ENCODE measurements at regions not wholly inside any gene's neighbourhood (a gene's known extent, or its start where the extent isn't known, plus 50 kb on each side); places are given as distances from the start of the nearest gene placed in this dataset.

DNA sequence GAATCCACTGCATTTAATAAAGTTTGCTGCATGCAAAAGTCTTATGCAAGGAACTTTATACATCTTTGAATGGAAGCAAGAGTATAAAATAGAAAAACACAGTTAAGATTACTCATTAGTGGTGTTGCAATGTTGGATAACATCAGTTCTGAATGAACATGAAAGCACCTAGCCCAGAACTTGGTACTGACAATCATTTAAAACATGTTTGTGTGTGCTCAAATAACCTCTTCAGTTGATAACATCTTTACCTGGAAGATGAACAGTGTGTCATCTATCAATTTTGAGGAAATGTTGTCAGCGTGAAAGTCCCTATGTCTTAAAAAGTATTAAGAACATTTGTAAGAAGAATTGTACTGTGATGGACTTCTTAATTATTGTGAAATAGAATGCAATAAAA lies 370.4 kb upstream of the GRAMD2B start:
- Histone ChIP-seq H3K79me2 (ENCODE audit: control insufficient read depth, insufficient read depth, low read length, poor library complexity) (no peaks in the 10 kb centered on the region), H3K14ac (ENCODE audit: low read length) (no peak overlapping the region), H3K27me3 (ENCODE audit: insufficient read depth, low read length) (no peaks in the 10 kb centered on the region), H2BK12ac (ENCODE audit: low read length) (no peak overlapping the region), H4K91ac (ENCODE audit: low read depth, low read length) (no peak overlapping the region), H3K9ac (ENCODE audit: low read length) (no peak overlapping the region), H3K79me1 (ENCODE audit: low read length) (no peaks in the 10 kb centered on the region), H4K8ac (ENCODE audit: low read depth, low read length) (no peak overlapping the region), H2AFZ (ENCODE audit: insufficient read depth, low read length, poor library complexity) (no peak overlapping the region), H2AK5ac (ENCODE audit: low read length) (no peak overlapping the region), H3K23ac (ENCODE audit: low read length) (no peak overlapping the region), H2BK5ac (ENCODE audit: low read depth, low read length, poor library complexity) (no peak overlapping the region), H2BK120ac (ENCODE audit: insufficient read depth, low read length, poor library complexity) (no peak overlapping the region), H3K36me3 (ENCODE audit: control insufficient read depth in 1 of 2, insufficient read depth in 2 of 2, low read length in 2 of 2) (no peaks in the 10 kb centered on the region), H3K4me2 (ENCODE audit: low read length) (no peak overlapping the region), H3K27ac (ENCODE audit: low read depth, low read length) (no peak overlapping the region), H3K4ac (ENCODE audit: low read depth, low read length) (no peak overlapping the region), H3K4me3 (ENCODE audit: low read depth, low read length) (no peak overlapping the region), H3K9me3 (ENCODE audit: insufficient read depth, low read depth, low read length) (no peaks in the 10 kb centered on the region), H4K12ac (ENCODE audit: low read depth, low read length) (no peak overlapping the region), H3K4me1 (ENCODE audit: control insufficient read depth in 1 of 2, insufficient read depth in 2 of 2, low read length in 2 of 2) (no peaks in the 10 kb centered on the region), H3K18ac (ENCODE audit: low read length) (no peak overlapping the region)
- DNase-seq: peak in 1 of 2 donors; percentile 42
- WGBS (ENCODE audit: extremely low coverage, insufficient coverage, insufficient read length): no CpG with 5 or more reads among the region's 1 CpG

DNA sequence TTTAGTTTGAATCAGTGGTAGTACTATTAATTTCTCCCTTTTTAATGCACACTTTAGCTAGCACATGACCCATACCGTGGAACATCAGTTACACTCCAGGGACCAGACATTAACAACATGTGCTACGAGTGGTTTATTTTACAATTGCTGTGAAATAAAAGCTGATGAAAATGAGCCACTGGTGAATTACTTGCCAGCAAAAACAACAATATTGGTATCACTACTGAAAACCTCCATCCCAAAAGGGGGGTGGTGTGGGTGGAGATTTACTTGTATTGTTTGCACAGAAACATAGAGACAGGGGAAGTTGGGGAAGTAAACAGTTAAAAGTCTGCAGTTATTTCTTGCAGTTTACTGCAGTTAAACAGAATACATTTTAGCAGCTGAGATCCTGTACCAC lies 369.6 kb upstream of the GRAMD2B start:
- Histone ChIP-seq H3K4me1 (ENCODE audit: control insufficient read depth in 1 of 2, insufficient read depth in 2 of 2, low read length in 2 of 2) (no peaks in the 10 kb centered on the region), H3K79me1 (ENCODE audit: low read length) (no peaks in the 10 kb centered on the region), H2AK5ac (ENCODE audit: low read length) (no peak overlapping the region), H2BK12ac (ENCODE audit: low read length) (no peak overlapping the region), H3K27me3 (ENCODE audit: insufficient read depth, low read length) (no peaks in the 10 kb centered on the region), H3K23ac (ENCODE audit: low read length) (no peak overlapping the region), H3K4me3 (ENCODE audit: low read depth, low read length) (no peak overlapping the region), H3K9me3 (ENCODE audit: insufficient read depth, low read depth, low read length) (no peaks in the 10 kb centered on the region), H3K18ac (ENCODE audit: low read length) (no peak overlapping the region), H4K91ac (ENCODE audit: low read depth, low read length) (no peak overlapping the region), H3K79me2 (ENCODE audit: control insufficient read depth, insufficient read depth, low read length, poor library complexity) (no peaks in the 10 kb centered on the region), H2BK5ac (ENCODE audit: low read depth, low read length, poor library complexity) (no peak overlapping the region), H3K9ac (ENCODE audit: low read length) (no peak overlapping the region), H3K36me3 (ENCODE audit: control insufficient read depth in 1 of 2, insufficient read depth in 2 of 2, low read length in 2 of 2) (no peaks in the 10 kb centered on the region), H3K4me2 (ENCODE audit: low read length) (no peak overlapping the region), H3K27ac (ENCODE audit: low read depth, low read length) (no peak overlapping the region), H4K8ac (ENCODE audit: low read depth, low read length) (no peak overlapping the region), H2AFZ (ENCODE audit: insufficient read depth, low read length, poor library complexity) (no peak overlapping the region), H4K12ac (ENCODE audit: low read depth, low read length) (no peak overlapping the region), H2BK120ac (ENCODE audit: insufficient read depth, low read length, poor library complexity) (no peak overlapping the region), H3K4ac (ENCODE audit: low read depth, low read length) (no peak overlapping the region), H3K14ac (ENCODE audit: low read length) (no peak overlapping the region)
- no CpG with 5 or more reads among the region's 2 CpGs for WGBS (ENCODE audit: extremely low coverage, insufficient coverage, insufficient read length)
- DNase-seq: no peak

DNA sequence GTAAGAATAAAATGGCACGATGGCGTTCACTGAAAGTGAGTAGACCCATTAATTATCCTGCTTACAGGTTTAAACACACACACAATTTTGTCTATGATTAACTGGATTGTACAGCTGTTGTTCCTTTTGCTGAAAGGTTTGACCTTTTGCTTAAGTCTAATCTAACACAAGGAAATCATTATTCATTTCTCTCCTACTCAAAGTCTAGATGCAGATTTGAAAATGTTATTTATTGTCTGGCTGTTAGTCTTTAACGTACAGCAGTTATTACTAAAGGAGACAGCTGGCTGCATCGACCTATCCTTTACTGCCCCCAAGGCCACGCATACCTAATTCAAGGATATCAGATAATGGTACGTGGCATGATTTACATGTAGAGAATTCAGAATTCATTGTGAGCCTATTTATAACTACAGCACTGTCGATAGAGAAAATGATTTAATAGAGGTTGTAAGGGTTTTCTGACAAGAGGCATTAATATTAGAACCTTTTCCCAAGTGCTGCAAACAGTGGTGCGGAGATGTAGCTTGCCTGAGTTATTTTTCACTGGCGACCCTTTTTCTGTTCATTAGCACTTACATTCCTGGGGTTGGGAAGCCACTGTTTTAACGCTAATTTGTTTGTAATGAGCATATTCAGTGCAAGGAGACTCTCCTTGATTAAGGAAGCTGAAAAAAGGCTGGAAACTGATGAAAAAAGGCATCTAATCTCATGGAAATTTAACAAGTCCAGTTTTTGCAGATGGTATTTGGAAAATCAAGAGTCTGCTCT lies 368.4 kb upstream of the GRAMD2B start:
- H2BK12ac ChIP-seq (ENCODE audit: low read length): no peak overlapping the region
- no peak overlapping the region for H3K27ac ChIP-seq (ENCODE audit: low read depth, low read length)
- no peaks in the 10 kb centered on the region for H3K9me3 ChIP-seq (ENCODE audit: insufficient read depth, low read depth, low read length)
- H4K8ac ChIP-seq (ENCODE audit: low read depth, low read length): no peak overlapping the region
- H2BK5ac ChIP-seq (ENCODE audit: low read depth, low read length, poor library complexity): no peak overlapping the region
- no peaks in the 10 kb centered on the region for H3K79me1 ChIP-seq (ENCODE audit: low read length)
- WGBS (ENCODE audit: extremely low coverage, insufficient coverage, insufficient read length): no CpG with 5 or more reads among the region's 10 CpGs
- H3K4me3 ChIP-seq (ENCODE audit: low read depth, low read length): no peak overlapping the region
- H2AFZ ChIP-seq (ENCODE audit: insufficient read depth, low read length, poor library complexity): no peak overlapping the region
- no peak overlapping the region for H3K4me2 ChIP-seq (ENCODE audit: low read length)
- H2AK5ac ChIP-seq (ENCODE audit: low read length): no peak overlapping the region
- H3K9ac ChIP-seq (ENCODE audit: low read length): no peak overlapping the region
- no peak overlapping the region for H3K23ac ChIP-seq (ENCODE audit: low read length)
- H4K91ac ChIP-seq (ENCODE audit: low read depth, low read length): no peak overlapping the region
- H3K14ac ChIP-seq (ENCODE audit: low read length): no peak overlapping the region
- no peaks in the 10 kb centered on the region for H3K79me2 ChIP-seq (ENCODE audit: control insufficient read depth, insufficient read depth, low read length, poor library complexity)
- H3K36me3 ChIP-seq (ENCODE audit: control insufficient read depth in 1 of 2, insufficient read depth in 2 of 2, low read length in 2 of 2): no peaks in the 10 kb centered on the region
- no peak overlapping the region for H3K18ac ChIP-seq (ENCODE audit: low read length)
- H4K12ac ChIP-seq (ENCODE audit: low read depth, low read length): no peak overlapping the region
- no peaks in the 10 kb centered on the region for H3K27me3 ChIP-seq (ENCODE audit: insufficient read depth, low read length)
- H2BK120ac ChIP-seq (ENCODE audit: insufficient read depth, low read length, poor library complexity): no peak overlapping the region
- DNase-seq: no peak
- no peaks in the 10 kb centered on the region for H3K4me1 ChIP-seq (ENCODE audit: control insufficient read depth in 1 of 2, insufficient read depth in 2 of 2, low read length in 2 of 2)
- no peak overlapping the region for H3K4ac ChIP-seq (ENCODE audit: low read depth, low read length)

DNA sequence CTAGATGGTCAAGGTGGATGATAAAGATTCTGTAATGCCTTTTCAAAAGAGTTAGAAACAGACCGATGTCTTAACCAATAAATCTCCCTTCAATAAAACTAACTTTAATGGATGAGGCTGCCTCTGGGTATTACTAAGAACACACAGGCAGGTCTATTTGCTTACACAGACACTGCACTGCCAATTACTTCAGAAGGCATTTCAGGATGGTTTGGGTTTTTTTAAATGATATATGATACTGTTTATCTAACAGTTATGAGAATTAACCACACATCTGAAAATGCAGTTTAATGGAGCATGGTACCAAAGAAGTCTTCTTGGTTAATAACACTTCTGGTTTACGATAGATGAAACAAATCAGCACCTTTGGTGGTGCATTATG lies 367.9 kb upstream of the GRAMD2B start:
- Histone ChIP-seq H3K14ac (ENCODE audit: low read length) (no peak overlapping the region), H3K4ac (ENCODE audit: low read depth, low read length) (no peak overlapping the region), H3K79me2 (ENCODE audit: control insufficient read depth, insufficient read depth, low read length, poor library complexity) (no peaks in the 10 kb centered on the region), H4K12ac (ENCODE audit: low read depth, low read length) (no peak overlapping the region), H3K4me1 (ENCODE audit: control insufficient read depth in 1 of 2, insufficient read depth in 2 of 2, low read length in 2 of 2) (no peaks in the 10 kb centered on the region), H2BK12ac (ENCODE audit: low read length) (no peak overlapping the region), H4K91ac (ENCODE audit: low read depth, low read length) (no peak overlapping the region), H3K23ac (ENCODE audit: low read length) (no peak overlapping the region), H3K9me3 (ENCODE audit: insufficient read depth, low read depth, low read length) (no peaks in the 10 kb centered on the region), H2AK5ac (ENCODE audit: low read length) (no peak overlapping the region), H2BK120ac (ENCODE audit: insufficient read depth, low read length, poor library complexity) (no peak overlapping the region), H4K8ac (ENCODE audit: low read depth, low read length) (no peak overlapping the region), H3K4me3 (ENCODE audit: low read depth, low read length) (no peak overlapping the region), H3K27ac (ENCODE audit: low read depth, low read length) (no peak overlapping the region), H3K79me1 (ENCODE audit: low read length) (no peaks in the 10 kb centered on the region), H2AFZ (ENCODE audit: insufficient read depth, low read length, poor library complexity) (no peak overlapping the region), H3K36me3 (ENCODE audit: control insufficient read depth in 1 of 2, insufficient read depth in 2 of 2, low read length in 2 of 2) (no peaks in the 10 kb centered on the region), H3K4me2 (ENCODE audit: low read length) (no peak overlapping the region), H3K18ac (ENCODE audit: low read length) (no peak overlapping the region), H2BK5ac (ENCODE audit: low read depth, low read length, poor library complexity) (no peak overlapping the region), H3K9ac (ENCODE audit: low read length) (no peak overlapping the region), H3K27me3 (ENCODE audit: insufficient read depth, low read length) (no peaks in the 10 kb centered on the region)
- no CpG with 5 or more reads among the region's 2 CpGs for WGBS (ENCODE audit: extremely low coverage, insufficient coverage, insufficient read length)
- no peak for DNase-seq
